HEK293 (cell line): ENCODE measurements at regions not wholly inside any gene's neighbourhood (a gene's known extent, or its start where the extent isn't known, plus 50 kb on each side); places are given as distances from the start of the nearest gene placed in this dataset.

Experiments
- TCF7L2 ChIP-seq: IDR thresholded peaks from 2 replicates; pipeline ENCODE4 v1.6.1; 2011; ENCODE audit warnings: low read depth, mild to moderate bottlenecking, inconsistent platforms, low read length, moderate library complexity, borderline replicate concordance
- YY1 ChIP-seq: fragments of 450-650 bp; formaldehyde crosslinking; IDR thresholded peaks from 2 replicates; pipeline ENCODE4 v1.5.1; 2018; ENCODE audit warnings: missing biosample characterization, missing genetic modification characterization

- TF ChIP-seq TCF7L2 (no peak), YY1 (tag by site-specific recombination) (no peak)
Observed at GRCh38 chr10:91689731-91690168, 56.9 kb upstream of the PPP1R3C start.
